ENCODE measurements at regions not wholly inside any gene's neighbourhood (a gene's known extent, or its start where the extent isn't known, plus 50 kb on each side); places are given as distances from the start of the nearest gene placed in this dataset.
A peak's percentile ranks its signal among the peaks of the same experiment; 100 is the strongest.

DNA sequence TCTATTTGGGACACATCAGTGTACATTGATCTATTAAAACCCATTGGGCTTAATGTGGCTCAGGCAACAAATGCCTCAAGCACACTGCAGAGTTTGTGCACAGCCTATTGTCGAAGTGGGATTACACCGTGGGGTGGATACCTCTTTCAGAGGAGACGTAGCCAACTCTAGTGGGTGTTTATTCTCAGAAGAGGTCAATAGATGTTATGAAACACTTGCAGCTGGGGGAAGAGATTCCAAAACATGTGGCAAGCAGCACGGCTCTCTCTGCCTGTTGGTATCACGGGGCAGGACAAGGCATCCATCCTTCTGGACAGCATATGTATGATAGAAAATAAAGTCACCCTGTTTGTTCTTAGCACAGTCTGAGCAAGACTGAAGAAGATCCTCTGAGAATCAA is 121.4 kb upstream of the COPS8 start:
- DNase-seq = no peak

- no peak for DNase-seq
Observed at GRCh38 chr2:236965021-236965840, 120.5 kb upstream of the COPS8 start.

GRCh38 chr2:236965841-236966096 is 119.9 kb upstream of the COPS8 start:
- no peak for DNase-seq

- DNase-seq = no peak
Observed at GRCh38 chr2:236967499-236967783, 118.2 kb upstream of the COPS8 start.

- DNase-seq = no peak
Observed at GRCh38 chr2:236968101-236968879, 117.4 kb upstream of the COPS8 start.

DNA sequence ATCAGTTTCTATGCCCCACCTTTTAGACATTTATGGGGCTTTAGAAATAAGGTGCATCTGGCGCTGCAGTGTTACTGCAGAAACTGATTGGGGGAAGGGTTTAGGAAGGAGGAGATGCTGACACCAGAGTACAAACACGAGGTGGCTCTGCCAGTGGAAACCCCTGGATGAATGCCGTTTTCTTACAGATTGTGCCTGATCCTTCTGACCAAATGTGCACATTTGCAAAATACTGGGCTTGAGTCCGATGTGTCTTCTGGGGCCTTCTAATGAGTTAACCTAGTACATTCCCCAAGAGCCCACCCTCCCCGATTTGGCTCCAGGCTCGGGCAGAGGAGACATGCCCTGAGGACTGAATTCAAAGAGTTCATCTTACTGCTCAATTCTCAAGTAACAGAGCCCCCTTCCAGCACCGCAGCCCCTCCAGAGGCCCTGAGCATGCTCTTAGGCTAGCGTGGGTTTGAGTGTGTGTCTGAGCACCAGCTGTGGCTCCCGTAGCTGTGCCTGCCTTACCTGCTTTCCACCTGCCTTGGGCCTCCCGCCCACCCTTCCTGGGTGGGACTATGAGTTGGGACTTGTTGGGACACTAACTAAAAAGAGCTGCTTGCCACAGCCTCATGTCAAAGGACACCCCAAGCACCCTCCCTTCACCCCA is 116.7 kb upstream of the COPS8 start:
- no peak for DNase-seq

DNA sequence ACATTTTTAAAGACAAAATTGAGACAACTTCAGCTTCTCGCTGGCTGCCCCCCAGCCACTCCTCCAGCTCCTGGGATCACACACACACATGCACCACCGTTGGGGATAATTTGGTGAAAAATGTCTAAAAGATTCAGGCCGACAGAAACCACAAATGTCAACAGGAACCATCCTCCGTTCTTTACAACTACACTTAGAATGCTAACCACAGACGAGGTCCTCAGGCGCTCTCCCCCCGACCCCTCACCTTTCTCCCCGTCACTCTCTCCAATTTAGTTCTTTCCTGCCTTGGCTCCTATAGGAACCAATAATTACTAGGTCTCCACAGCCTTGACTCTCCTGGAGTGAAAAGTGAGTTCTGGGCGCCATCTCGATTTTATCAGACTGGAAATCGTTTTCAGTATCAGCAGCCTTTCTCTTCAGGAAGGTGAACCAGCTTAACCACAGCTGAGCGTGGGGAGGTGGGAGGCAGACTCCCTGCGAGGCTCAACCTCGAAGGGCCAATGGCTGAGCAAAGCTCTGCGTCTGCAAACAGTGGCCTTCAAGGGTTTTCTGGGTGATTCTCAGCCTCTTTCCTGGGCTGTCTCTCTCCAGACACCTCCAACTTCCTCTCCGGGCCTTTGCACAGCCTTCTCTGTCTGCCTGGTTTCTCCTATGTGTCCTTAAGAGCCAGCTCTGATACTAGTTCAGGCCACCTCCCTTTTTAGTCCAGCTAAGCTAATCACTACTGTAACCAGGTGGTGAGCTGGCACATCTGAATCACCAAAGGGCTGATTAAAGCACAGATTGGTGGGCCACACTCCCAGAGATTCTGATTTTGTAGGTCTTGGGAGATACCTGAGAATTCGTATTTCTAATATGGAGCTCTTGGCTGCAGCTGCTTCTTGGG is 115.7 kb upstream of the COPS8 start:
- DNase-seq = peak; percentile 4

GRCh38 chr2:236970656-236971010 is 115.1 kb upstream of the COPS8 start:
- no peak for DNase-seq

GRCh38 chr2:236971131-236971821 is 114.4 kb upstream of the COPS8 start:
- peak; percentile 34 for DNase-seq

DNA sequence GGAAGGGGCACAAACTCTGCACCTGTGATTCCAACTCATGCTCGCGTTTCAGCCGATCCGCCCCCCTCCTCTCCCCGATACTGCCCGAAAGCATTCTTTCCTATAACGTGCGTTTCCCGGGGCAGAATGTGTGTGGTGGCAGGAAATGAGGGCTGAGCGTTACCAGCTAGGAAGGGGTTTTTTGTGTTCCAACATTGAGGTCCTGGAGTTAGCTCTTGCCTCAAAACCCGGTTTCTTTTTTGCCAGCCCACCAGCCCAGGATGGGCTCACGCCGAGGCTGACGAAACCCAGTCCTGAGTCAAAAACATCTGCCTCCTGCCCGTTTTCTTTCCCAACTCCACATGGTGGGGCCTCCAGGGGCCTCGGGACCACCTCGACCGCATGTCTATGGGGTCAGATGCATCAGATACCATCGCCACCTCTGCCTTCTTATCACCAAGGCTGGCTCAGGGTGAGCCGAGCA is 113.7 kb upstream of the COPS8 start:
- DNase-seq = no peak

DNA sequence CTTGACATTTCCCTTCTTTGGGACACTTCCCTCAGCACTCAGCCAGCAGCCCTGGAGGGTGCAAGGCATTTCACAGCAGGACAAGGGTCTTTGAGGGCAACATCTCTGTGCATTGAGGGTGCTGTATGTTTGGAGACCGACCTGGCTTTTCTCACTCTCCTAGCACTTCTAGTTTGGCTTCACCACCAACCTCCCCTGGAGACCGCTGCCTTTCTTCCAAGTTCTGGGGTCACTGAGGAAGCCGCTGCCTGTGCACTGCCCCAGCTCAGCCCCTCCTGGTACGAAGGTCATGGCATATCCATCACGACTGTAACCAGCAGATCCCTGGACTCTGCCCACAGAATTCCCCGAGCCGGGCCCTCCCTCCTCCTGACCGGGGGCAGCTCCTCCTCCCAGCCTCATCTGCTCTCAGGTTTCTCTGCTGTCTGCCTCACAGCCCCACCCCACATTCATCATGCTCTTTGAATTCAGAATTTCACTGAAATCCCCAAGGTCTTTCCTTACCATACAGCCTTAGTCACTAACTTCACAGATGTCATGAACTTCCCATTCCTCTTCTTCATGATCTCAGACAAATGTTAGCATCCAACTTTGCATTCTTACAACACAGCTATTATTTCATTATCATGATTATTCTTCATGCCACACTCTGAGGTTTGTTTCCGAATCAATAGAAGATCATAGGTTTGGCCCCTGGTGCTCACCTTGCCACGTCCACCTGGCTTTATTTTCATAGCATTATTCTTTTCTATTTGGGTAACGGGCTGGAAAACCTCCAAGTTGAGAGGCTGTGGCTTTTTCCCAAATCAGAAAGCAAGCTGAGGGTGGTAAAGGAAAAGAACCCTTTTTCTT is 113.0 kb upstream of the COPS8 start:
- DNase-seq = no peak

GRCh38 chr2:236973343-236973980 is 112.2 kb upstream of the COPS8 start:
- DNase-seq = no peak

DNA sequence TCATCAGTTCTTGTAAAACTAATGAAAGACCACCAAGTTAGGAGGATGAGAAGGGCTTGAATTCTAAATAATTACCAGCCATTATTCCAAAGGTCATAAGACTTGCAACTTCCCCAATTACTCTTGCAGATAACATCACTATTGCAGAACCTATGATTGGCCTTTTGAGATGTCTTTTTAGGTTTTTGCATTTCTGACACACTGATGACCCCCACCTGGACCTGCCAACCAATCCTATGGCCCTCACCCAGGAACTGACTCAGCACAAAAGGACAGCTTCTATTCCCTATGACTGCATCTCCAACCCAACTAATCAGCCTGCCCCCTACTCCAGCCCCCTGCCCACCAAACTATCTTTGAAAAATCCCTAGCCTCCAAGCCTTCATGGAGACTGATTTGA is 111.5 kb upstream of the COPS8 start:
- DNase-seq = peak; percentile 7

DNA sequence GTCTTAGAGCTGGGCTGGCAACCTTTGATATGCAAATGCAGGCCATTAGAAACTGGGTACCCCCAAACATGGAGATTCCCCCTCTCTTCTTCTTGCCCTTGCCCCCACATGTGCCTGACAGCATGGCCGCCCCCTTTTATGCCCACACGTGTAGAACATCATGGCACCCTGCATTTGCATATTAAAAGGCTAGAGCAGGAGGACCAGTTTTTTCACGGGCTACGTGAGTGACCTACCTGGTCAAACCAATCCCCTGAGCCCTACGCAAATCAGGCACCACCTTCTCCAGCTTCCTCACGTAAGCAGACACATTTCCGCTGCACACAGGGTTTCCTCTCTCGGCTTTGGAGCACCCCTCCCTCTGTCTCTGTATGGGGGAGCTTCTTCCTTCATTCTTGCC is 110.9 kb upstream of the COPS8 start:
- no peak for DNase-seq

GRCh38 chr2:236975766-236976165 is 109.9 kb upstream of the COPS8 start:
- DNase-seq = no peak

DNA sequence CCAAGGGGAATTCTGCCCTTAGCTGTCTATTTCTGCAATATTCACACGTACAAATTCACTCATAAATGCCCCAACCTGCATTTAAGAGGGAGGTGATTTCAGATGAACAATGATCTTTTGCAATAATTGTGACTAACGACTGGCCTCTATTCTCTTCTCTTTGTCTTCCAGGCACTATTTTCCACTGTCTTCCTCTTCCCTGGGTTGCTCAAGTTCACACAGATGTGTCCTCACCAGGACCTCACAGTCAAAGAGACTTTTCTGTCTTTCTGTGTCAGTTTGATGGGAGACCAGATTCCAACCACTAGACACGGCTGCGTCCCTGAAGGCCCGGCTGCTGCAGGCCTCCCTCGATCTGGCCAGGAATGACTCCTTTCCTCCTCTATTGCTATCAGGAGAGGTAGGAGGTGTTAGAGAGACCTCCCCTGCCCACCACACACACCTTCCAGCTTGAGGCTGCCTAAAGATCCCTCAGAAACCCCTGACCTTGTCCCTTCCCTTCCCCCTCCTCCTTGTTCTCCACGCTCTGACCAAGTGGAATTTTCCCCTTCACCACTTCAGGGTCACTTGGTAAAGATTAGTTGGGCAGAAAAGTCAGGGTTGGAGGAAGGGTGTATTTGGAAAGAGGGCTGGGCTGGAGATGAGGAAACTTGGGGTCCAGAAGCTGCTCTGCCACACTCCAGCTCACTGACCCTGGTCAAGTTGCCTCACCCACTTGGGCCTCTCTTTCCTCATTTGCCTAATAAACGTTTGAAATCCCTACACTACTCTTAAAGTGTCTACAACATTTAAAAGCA is 109.2 kb upstream of the COPS8 start:
- DNase-seq = no peak

- no peak for DNase-seq
Observed at GRCh38 chr2:236977063-236977851, 108.4 kb upstream of the COPS8 start.

GRCh38 chr2:236977852-236978398 is 107.8 kb upstream of the COPS8 start:
- DNase-seq = no peak

- no peak for DNase-seq
Observed at GRCh38 chr2:236979664-236980063, 106.0 kb upstream of the COPS8 start.
